Mammary epithelial cell (primary cell): ENCODE measurements at regions not wholly inside any gene's neighbourhood (a gene's known extent, or its start where the extent isn't known, plus 50 kb on each side); places are given as distances from the start of the nearest gene placed in this dataset.

Source experiments
- CTCF ChIP-seq, 2 donors: IDR thresholded peaks in 1 of 2; conservative IDR thresholded peaks in 1 of 2; 2 replicates each; pipeline ENCODE4 v1.5.1; 2011 to 2012; ENCODE audit warnings: inconsistent platforms in 2 of 2, low read length in 2 of 2, mild to moderate bottlenecking in 2 of 2, control low read depth in 1 of 2, low read depth in 1 of 2; ENCODE audit not compliant: insufficient read depth in 1 of 2; ENCODE audit errors: extremely low read depth in 1 of 2
- EZH2 ChIP-seq: IDR thresholded peaks from 2 replicates; pipeline ENCODE4 v1.6.1; 2012; ENCODE audit warnings: low read length, inconsistent platforms, borderline replicate concordance

DNA sequence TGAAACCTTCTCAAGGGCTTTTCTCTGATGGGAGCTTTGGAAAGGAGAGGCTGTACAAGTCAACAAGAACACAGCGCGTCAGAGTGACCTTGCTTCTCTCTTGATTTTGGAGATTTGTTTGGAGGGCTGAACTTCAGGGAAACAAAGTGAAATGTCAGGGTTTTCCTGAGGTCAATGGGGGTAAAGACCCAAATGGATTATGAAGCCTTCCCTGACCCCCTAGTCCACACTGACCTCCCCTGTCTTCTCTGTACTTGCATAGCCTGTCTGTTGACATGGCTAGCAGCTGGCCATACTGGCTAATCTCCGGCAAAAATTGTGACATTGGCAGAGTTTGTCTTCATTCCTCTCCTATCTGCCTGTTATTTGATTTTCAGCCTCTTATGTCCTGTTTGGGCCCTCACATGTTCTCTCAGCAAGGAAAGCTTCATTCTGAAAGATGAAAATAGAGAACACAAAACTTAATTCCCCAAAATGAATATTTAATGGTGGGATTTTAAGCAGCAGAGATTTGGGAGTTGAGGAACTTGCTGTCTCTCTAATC is 149.3 kb upstream of the HAAO start:
- TF ChIP-seq CTCF (conservative IDR thresholded peaks at IDR 0.05 in 1 of 2, IDR thresholded peaks at IDR 0.05 in 1 of 2; ENCODE audit: extremely low read depth in 1 of 2, insufficient read depth in 1 of 2, low read depth in 1 of 2, low read length in 2 of 2) (no peak), EZH2 (no peak)
